GM18517 (cell line): ENCODE measurements at regions not wholly inside any gene's neighbourhood (a gene's known extent, or its start where the extent isn't known, plus 50 kb on each side); places are given as distances from the start of the nearest gene placed in this dataset.

ENCODE experiments used
- ATAC-seq: cut with Tn5 transposase; IDR thresholded peaks from one replicate; pipeline ENCODE4 v1.9.1; 2021; ENCODE audit warnings: mild to moderate bottlenecking, moderate library complexity; ENCODE audit not compliant: unreplicated experiment

DNA sequence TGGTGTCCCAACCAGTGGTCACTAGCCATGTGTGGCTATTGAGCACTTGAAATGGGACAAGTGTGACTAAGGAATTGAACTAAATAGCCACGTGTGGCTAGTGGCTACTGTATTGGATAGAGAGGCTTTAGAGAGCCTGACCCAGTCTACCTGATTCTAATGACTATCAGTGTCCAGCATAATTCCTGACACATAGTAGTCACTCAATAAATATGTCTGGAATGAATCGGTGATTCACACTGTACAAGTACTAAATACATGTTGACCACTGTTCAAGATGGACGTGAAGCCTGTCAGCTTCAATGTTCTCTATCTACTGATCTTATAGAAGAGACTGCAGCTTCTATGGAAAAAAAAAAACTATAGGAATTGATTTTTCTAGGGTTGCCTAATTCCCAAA is 57.7 kb upstream of the MAST4 start:
- ATAC-seq = no peak

DNA sequence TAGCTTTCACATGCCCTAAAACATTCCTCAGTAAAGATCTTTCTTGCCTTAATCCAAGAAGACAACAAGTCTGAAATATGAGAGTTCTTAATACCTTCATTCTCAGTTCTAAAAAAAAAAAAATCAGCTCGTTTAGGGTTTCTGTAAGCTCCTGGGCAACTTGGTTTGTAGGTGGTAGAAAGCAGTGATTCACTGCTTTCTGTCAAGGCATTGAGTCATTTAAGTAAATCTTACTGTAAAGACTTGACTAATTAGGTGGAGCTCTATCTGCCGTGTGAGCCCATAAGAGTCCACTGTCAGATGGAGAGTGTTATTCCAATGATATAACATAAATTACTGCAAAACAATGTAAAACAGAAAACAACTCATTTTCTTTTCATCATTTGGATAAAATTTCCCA is 56.1 kb upstream of the MAST4 start:
- no peak for ATAC-seq

DNA sequence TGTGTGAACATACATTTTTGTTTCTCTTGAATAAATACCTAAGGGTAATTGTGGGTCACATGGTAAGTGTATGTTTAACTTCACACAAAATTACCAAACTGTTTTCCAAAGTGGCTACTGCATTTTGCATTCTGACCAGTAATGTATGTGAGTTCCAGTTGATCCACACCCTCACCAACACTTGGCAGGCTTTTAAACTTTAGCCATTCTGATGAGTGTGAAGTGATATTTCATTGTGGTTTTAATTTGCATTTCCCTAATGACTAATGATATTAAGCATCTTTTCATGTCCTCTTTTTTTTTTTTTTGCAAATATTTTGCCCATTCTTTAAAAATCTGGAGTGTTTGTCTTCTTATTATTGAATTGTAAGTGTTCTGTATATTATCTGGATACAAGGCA is 53.5 kb upstream of the MAST4 start:
- ATAC-seq = no peak
